NCI-H226 (cell line): ENCODE measurements at regions not wholly inside any gene's neighbourhood (a gene's known extent, or its start where the extent isn't known, plus 50 kb on each side); places are given as distances from the start of the nearest gene placed in this dataset.

ENCODE experiments used
- DNase-seq: peaks from one replicate; pipeline ENCODE4 v3.0.0-alpha.2; 2015

- no peak for DNase-seq
Measured at GRCh38 chr13:106989876-106990275, 421.9 kb upstream of the ARGLU1 start.

GRCh38 chr13:106987427-106987785, 419.5 kb upstream of the ARGLU1 start:
- no peak for DNase-seq

DNA sequence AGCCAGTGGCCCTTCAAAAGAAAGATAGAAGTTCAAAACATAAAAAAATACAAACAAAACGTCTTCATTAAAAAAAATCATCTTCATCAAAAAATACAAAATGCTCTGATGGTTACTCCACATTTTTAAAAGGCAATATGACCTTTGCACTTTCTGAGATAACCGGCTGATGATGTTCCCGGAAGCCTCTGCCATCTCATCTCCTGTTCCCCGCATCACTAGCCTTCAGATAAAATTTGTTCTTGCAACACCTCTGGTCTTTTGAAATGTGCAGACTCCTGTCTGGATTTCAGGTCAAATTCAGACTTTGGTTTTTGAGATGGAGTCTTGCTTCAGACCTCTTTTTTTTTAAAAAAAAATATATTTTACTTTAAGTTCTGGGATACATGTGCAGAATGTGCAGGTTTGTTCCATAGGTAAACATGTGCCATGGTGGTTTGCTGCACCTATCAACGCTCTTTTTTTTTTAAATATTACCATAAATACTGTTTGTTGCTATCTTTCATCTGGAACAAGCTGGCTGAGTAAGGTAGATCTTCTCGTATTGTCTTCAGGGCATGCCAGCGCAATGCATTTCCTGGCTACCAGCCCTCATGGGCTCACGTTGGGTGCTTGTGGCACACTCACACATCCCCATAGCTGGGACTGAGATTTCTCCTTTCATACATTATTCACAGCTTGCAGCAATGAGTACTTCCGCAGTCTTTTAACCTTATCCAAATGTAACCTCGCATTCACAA, 418.9 kb upstream of the ARGLU1 start:
- DNase-seq: peak; percentile 59

GRCh38 chr13:106986033-106986484, 418.1 kb upstream of the ARGLU1 start:
- DNase-seq: peak; percentile 87

DNA sequence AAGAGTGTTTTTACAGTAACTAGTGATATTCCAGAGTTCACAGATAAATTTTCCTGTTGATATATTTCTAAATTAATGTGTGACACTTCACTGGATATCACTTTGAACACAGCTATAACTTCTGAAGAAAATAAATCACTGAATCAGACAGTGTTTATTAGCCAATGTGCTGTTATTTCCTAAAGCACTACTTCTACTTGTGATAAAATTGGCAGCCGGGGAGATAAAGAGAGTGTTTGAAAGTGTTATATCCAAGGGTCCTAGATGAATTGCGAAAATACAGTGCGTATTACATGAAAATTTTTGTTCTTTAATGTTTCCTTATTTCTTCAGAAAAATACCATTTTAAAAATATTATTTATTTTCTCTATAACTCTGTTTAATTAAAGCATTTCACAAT, 417.5 kb upstream of the ARGLU1 start:
- DNase-seq: no peak

DNA sequence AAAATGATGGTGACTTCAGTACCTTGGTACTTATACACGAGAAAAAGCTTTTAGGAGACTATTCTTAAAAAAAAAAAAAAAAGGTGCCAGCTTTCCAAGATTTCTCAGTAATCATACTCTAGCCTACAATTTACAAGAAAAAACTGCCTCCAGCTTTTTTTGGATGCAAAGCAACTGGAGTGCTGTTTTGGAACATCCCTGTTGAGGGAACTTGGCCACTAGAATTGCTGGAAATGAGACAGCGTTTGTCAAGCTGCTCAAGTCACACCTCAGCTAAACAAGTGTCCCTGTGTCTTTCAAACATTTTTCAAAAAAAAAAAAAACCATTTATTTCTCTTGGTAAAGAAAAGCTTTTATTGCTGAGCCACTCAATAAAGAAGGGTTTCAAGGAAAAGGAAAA, 413.1 kb upstream of the ARGLU1 start:
- no peak for DNase-seq

DNA sequence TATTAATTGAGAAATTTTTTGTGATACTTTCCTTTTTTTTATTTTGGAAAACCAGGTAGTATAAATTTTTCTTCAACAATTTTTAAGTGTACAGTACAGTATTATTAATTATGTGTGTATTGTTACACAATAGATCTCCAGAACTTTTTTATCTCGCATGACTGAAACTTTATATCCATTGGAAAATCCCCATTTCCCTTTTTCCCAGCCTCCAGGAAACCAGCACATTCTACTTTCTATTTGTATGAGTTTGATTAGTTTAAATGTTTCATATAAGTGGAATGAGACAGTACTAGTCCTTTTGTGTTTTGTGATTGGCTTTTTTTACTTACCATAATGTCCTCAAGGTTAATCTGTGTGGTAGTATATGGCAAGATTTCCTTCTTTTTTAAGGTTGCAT, 399.5 kb upstream of the ARGLU1 start:
- no peak for DNase-seq

DNA sequence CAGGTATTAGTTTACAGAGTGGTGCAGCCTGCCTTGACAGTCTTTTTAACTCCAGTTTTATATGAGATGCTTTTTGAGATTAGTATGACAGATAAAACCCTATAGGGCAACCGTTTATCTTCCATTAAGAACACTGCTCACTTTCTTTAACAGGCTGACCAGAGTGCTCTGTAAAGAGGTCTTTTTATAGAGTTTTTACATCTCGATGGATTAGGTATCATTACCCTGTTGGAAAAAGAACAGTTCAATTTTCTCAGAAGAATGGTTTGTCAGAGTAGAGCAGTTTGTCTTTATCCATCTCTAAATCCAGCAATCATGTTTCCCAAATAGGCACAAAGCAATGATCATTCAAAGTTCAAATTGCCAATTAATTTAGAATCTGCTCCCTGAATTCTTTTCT, 395.2 kb upstream of the ARGLU1 start:
- DNase-seq: no peak

DNA sequence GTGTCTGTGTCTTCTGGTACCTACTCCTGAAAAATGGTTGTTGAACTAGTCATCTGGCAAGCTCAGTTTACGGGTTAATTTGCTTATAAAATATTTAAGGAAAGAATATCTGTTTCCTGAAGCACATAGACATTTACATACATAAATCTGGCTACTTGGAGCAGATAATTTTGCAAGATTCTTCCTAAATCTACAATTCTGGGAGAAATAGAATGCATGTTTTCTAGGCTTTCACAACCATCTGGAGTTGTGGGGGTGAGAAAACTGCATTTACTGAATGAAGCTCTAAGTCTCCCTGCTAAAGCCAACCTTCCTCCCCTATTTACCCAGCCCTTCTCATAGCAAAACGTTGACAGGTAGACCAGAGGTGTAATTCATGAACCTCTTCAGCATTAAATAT, 393.7 kb upstream of the ARGLU1 start:
- DNase-seq: no peak

DNA sequence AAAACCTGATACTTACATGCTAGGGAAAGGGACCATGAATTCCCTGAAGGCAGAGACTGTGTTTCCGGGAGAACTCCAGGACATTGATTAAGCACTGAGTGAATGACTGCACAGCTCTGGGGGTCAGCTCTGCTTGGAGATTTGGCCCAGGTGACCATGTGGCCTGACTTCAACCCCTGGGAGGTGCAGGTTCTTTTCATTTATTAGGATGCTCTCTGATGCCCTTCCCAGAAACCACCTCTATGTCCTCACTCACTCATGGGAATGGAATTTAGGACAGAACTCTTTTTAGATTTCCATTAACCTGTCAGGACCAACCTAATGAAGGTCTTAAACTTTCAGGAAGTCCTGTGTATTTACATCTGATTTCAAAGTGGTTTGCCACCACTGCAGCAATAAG, 393.3 kb upstream of the ARGLU1 start:
- DNase-seq: no peak

GRCh38 chr13:106958621-106959048, 390.7 kb upstream of the ARGLU1 start:
- no peak for DNase-seq

DNA sequence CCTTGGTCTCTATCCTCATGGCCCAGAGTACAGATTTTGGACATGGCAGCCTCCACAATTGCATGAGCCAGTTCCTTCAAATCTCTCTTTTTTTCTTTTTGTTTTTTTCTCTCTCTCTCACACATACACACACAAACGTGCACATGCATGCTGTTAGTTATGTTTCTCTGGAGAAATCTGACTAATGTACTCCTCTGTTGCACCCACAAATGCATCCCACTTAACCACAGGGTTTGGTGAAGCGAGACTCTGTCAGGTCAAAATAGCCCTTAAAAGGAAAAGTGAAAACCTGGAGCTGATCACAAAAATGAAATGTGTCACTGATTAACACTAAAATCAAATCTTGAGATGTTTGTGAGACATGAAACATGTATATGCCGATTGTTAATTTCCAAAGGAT, 374.6 kb upstream of the ARGLU1 start:
- no peak for DNase-seq

GRCh38 chr13:106941779-106942178, 373.8 kb upstream of the ARGLU1 start:
- DNase-seq: no peak

- DNase-seq: no peak
Measured at GRCh38 chr13:106927421-106927820, 359.5 kb upstream of the ARGLU1 start.

- no peak for DNase-seq
Measured at GRCh38 chr13:106922384-106922783, 354.4 kb upstream of the ARGLU1 start.

DNA sequence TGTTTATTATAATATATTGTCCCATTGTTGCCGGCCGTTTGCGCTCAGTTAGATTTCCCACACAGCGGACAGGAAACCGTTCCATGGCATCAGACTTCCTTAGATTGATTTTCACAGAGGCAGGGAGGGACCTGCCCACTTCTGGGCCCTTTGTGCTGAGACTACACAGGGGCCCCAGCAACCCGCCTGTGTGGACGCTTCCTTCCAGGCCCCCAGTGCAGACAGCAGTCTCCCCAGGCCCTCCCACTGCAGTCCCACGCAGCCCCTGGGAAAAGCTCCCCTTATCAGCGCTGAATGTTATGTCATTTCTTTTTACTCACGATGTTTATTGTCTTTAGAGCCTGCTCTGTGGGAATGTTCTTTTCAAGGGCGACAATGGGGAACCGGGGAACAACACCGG, 351.7 kb upstream of the ARGLU1 start:
- DNase-seq: no peak

GRCh38 chr13:106919133-106919532, 351.2 kb upstream of the ARGLU1 start:
- no peak for DNase-seq

DNA sequence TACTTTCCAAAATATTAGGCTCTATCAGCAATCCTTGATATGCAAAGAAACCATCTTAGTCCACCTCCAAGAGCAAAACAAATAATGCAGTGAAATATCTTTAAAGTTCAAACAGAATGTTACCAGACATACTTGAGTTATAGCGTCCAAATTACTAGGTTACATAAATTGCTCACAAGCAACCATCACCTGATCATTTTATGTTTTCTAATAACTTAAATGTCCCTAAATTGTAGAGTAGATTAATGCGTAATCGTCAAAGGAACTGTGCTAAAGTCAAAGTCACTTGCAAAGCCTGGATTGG, 350.6 kb upstream of the ARGLU1 start:
- no peak for DNase-seq

- DNase-seq: peak; percentile 49
Measured at GRCh38 chr13:106917673-106918556, 350.0 kb upstream of the ARGLU1 start.

DNA sequence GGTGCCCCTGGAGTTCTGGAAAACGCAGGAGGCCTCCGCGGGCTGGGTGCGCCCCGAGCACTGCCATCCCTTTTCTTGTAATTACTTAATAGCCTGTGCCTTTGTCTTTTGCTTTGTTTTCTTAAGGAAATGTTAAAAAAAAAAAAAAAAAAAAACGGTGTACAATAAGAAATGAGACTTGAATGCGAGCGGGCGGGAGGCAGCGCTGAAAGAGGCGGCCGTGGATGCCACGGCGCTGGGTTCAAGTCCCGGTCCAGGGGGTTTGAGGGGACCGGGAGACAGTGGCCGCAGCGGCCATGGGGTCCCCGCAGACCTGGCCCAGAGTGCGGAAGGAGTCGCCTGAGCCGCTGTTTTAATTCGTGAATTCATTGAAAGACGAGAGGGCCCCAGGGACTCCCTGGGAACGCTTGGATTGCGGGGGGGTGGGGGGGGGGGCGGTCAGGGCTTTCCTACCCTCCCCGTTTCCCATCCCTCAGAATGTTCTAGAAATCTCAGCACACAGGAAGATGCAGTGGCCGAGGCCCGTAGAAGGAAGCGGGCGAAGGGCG, 349.2 kb upstream of the ARGLU1 start:
- DNase-seq: no peak

- DNase-seq: no peak
Measured at GRCh38 chr13:106916329-106916976, 348.5 kb upstream of the ARGLU1 start.

DNA sequence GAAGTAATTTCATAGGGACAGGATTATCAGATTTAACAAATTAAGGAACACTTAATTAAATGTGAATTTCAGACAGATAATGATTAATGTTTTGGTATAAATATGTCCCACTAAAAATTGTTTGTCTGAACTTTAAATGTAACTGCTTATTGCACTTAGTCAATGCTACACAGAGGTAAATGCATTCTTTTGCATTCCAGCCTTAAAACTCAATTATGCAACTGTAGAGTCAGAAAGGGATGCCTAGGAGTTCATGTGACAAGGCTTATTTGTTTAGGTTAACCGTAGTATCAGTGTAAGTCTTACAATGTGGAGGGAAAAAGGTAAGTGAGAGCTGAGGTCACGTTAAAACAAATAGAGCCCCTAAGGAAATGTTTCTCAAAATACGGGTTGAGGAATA, 347.2 kb upstream of the ARGLU1 start:
- no peak for DNase-seq

- no peak for DNase-seq
Measured at GRCh38 chr13:106911627-106912026, 343.7 kb upstream of the ARGLU1 start.

- DNase-seq: no peak
Measured at GRCh38 chr13:106911020-106911419, 343.1 kb upstream of the ARGLU1 start.
